DMS114 treated with DMSO at 0.1 percent for 48 hours (cell line): ENCODE measurements at regions not wholly inside any gene's neighbourhood (a gene's known extent, or its start where the extent isn't known, plus 50 kb on each side); places are given as distances from the start of the nearest gene placed in this dataset.
"Not testable (repeated sequence)": the region's sequence is repeated elsewhere in the genome, so short reads cannot be mapped to it uniquely, and the experiment has no call there.

Source experiments
- DNase-seq: peaks from one replicate; lab custom pipeline; 2025; ENCODE audit not compliant: unreplicated experiment; lab: John Stamatoyannopoulos, UW

GRCh38 chr15:77881950-77882349, 195.6 kb downstream of the TBC1D2B start:
- no peak for DNase-seq

- not testable (repeated sequence) for DNase-seq
These were observed 196.0 kb downstream of the TBC1D2B start for GRCh38 chr15:77881535-77881934.

GRCh38 chr15:77879466-77879865, 198.0 kb downstream of the TBC1D2B start:
- not testable (repeated sequence) for DNase-seq

GRCh38 chr15:77877869-77878577, 199.5 kb downstream of the TBC1D2B start:
- no peak for DNase-seq

GRCh38 chr15:77876107-77876820, 201.2 kb downstream of the TBC1D2B start:
- DNase-seq, result not testable (repeated sequence)

- peak; percentile 52 for DNase-seq
These were observed 202.3 kb downstream of the TBC1D2B start for GRCh38 chr15:77875066-77875721.

- DNase-seq, result no peak
These were observed 203.4 kb downstream of the TBC1D2B start for GRCh38 chr15:77874063-77874462.

GRCh38 chr15:77872521-77873425, 204.7 kb downstream of the TBC1D2B start:
- DNase-seq, result not testable (repeated sequence)

GRCh38 chr15:77871852-77872371, 205.6 kb downstream of the TBC1D2B start:
- no peak for DNase-seq

- DNase-seq, result peak; percentile 42
These were observed 207.1 kb downstream of the TBC1D2B start for GRCh38 chr15:77870195-77871065.

GRCh38 chr15:77869021-77869895, 208.3 kb downstream of the TBC1D2B start:
- no peak for DNase-seq

GRCh38 chr15:77868048-77868629, 209.4 kb downstream of the TBC1D2B start:
- DNase-seq, result not testable (repeated sequence)

GRCh38 chr15:77867266-77868047, 210.1 kb downstream of the TBC1D2B start:
- no peak for DNase-seq

- no peak for DNase-seq
These were observed 210.8 kb downstream of the TBC1D2B start for GRCh38 chr15:77866596-77867125.

- no peak for DNase-seq
These were observed 211.3 kb downstream of the TBC1D2B start for GRCh38 chr15:77866186-77866585.

GRCh38 chr15:77865701-77866100, 211.8 kb downstream of the TBC1D2B start:
- no peak for DNase-seq

GRCh38 chr15:77865106-77865610, 212.4 kb downstream of the TBC1D2B start:
- DNase-seq, result no peak
